ENCODE measurements at regions not wholly inside any gene's neighbourhood (a gene's known extent, or its start where the extent isn't known, plus 50 kb on each side); places are given as distances from the start of the nearest gene placed in this dataset.
"Not testable (repeated sequence)": the region's sequence is repeated elsewhere in the genome, so short reads cannot be mapped to it uniquely, and the experiment has no call there.

- Histone ChIP-seq H3K4me1 (no peaks in the 10 kb centered on the region), H3K4me2 (ENCODE audit: low read length) (no peak overlapping the region), H3K27ac (no peak overlapping the region), H3K27me3 (ENCODE audit: control insufficient read depth, insufficient read depth, low read length) (no peaks in the 10 kb centered on the region), H2AFZ (no peak overlapping the region), H3K9ac (no peak overlapping the region), H3K79me2 (no peaks in the 10 kb centered on the region), H3K36me3 (ENCODE audit: control insufficient read depth, insufficient read depth, low read length) (no peaks in the 10 kb centered on the region), H3K4me3 (ENCODE audit: low read depth, low read length) (no peak overlapping the region), H3K9me3 (ENCODE audit: control insufficient read depth, low read length) (no peaks in the 10 kb centered on the region)
- no peak for TF ChIP-seq CTCF (IDR thresholded peaks at IDR 0.05)
Observed at GRCh38 chr12:46064548-46064947, 74.2 kb upstream of the SCAF11 start.

- H3K27ac ChIP-seq; H3K79me2 ChIP-seq; H3K27me3 ChIP-seq (ENCODE audit: control insufficient read depth, insufficient read depth, low read length); H3K36me3 ChIP-seq (ENCODE audit: control insufficient read depth, insufficient read depth, low read length); H2AFZ ChIP-seq; H3K9me3 ChIP-seq (ENCODE audit: control insufficient read depth, low read length); H3K4me1 ChIP-seq; H3K9ac ChIP-seq; H3K4me3 ChIP-seq (ENCODE audit: low read depth, low read length); H3K4me2 ChIP-seq (ENCODE audit: low read length): not testable (repeated sequence)
Observed at GRCh38 chr12:46058697-46059096, 68.3 kb upstream of the SCAF11 start.

GRCh38 chr12:46050805-46051204, 60.4 kb upstream of the SCAF11 start:
- Histone ChIP-seq H3K79me2 (no peaks in the 10 kb centered on the region), H3K9ac (no peak overlapping the region), H3K36me3 (ENCODE audit: control insufficient read depth, insufficient read depth, low read length) (no peaks in the 10 kb centered on the region), H3K9me3 (ENCODE audit: control insufficient read depth, low read length) (no peaks in the 10 kb centered on the region), H3K4me2 (ENCODE audit: low read length) (no peak overlapping the region), H3K4me3 (ENCODE audit: low read depth, low read length) (no peak overlapping the region), H2AFZ (no peak overlapping the region), H3K4me1 (no peaks in the 10 kb centered on the region), H3K27me3 (ENCODE audit: control insufficient read depth, insufficient read depth, low read length) (no peaks in the 10 kb centered on the region), H3K27ac (no peak overlapping the region)
- no peak for TF ChIP-seq CTCF (IDR thresholded peaks at IDR 0.05)

- TF ChIP-seq CTCF (IDR thresholded peaks at IDR 0.05): no peak
- Histone ChIP-seq H3K9me3 (ENCODE audit: control insufficient read depth, low read length) (no peaks in the 10 kb centered on the region), H3K27me3 (ENCODE audit: control insufficient read depth, insufficient read depth, low read length) (no peaks in the 10 kb centered on the region), H3K9ac (no peak overlapping the region), H2AFZ (no peak overlapping the region), H3K4me2 (ENCODE audit: low read length) (no peak overlapping the region), H3K27ac (no peak overlapping the region), H3K36me3 (ENCODE audit: control insufficient read depth, insufficient read depth, low read length) (no peaks in the 10 kb centered on the region), H3K4me3 (ENCODE audit: low read depth, low read length) (no peak overlapping the region), H3K79me2 (no peaks in the 10 kb centered on the region), H3K4me1 (no peaks in the 10 kb centered on the region)
Observed at GRCh38 chr12:46049665-46050064, 59.3 kb upstream of the SCAF11 start.

GRCh38 chr12:46046436-46046835, 56.1 kb upstream of the SCAF11 start:
- H3K9me3 ChIP-seq (ENCODE audit: control insufficient read depth, low read length): no peaks in the 10 kb centered on the region
- no peaks in the 10 kb centered on the region for H3K79me2 ChIP-seq
- H3K27me3 ChIP-seq (ENCODE audit: control insufficient read depth, insufficient read depth, low read length): no peaks in the 10 kb centered on the region
- no peak overlapping the region for H3K4me2 ChIP-seq (ENCODE audit: low read length)
- no peaks in the 10 kb centered on the region for H3K36me3 ChIP-seq (ENCODE audit: control insufficient read depth, insufficient read depth, low read length)
- no peak overlapping the region for H3K9ac ChIP-seq
- H3K27ac ChIP-seq: no peak overlapping the region
- no peak for TF ChIP-seq CTCF (IDR thresholded peaks at IDR 0.05)
- no peak overlapping the region for H2AFZ ChIP-seq
- H3K4me3 ChIP-seq (ENCODE audit: low read depth, low read length): no peak overlapping the region
- H3K4me1 ChIP-seq: no peaks in the 10 kb centered on the region

Data from parathyroid adenoma (tissue), 2 donors.